K562 (cell line): ENCODE measurements at regions not wholly inside any gene's neighbourhood (a gene's known extent, or its start where the extent isn't known, plus 50 kb on each side); places are given as distances from the start of the nearest gene placed in this dataset.

Experiments
- ATAC-seq: fragments of 200-7000 bp; cut with Tn5 transposase; 3 replicates; pipeline ENCODE4 v1.9.1; 2020; ENCODE audit warnings: moderate library complexity
- BruUV-seq: library from RNA; stranded (reverse); fragments of 400-500 nt; replicated peaks from 2 replicates; lab custom pipeline; 2021; lab: Mats Ljungman, UMichigan
- CTCF ChIA-PET: fragments of 300-600 bp; formaldehyde crosslinking; extraction: SDS; loops from one replicate; lab custom pipeline; 2021; ENCODE audit warnings: low intra/inter-chr PET ratio; lab: Yijun Ruan, JAX
- POLR2A ChIA-PET: fragments of 300-600, 350-650 bp; sonication (Branson Sonifier 250); formaldehyde crosslinking; extraction: SDS; loops from one replicate; lab custom pipeline; 2021; ENCODE audit warnings: antibody characterized with exemption, inconsistent platforms; lab: Yijun Ruan, JAX
- DNase-seq, 4 experiments: peaks; one replicate each; pipeline versions ENCODE4 v3.0.0 to v3.0.0-alpha.2; 2011 to 2018; ENCODE audit warnings: low spot score in 3 of 4, mixed read lengths in 3 of 4; ENCODE audit errors: extremely low read depth in 1 of 4
- FAIRE-seq: peaks from 2 replicates; lab custom pipeline; 2011; peaks lifted over from hg19 to GRCh38; lab: Jason Lieb, UNC
- H2AFZ ChIP-seq: 2 replicates; pipeline ENCODE4 v1.6.0; 2011; ENCODE audit warnings: low read depth, low read length, control low read depth, inconsistent platforms
- H3K27ac ChIP-seq: fragments of 200-600 bp; 3 replicates; pipeline ENCODE4 v1.8.0; 2011; ENCODE audit warnings: low read depth, mild to moderate bottlenecking, control low read depth, inconsistent platforms, low read length, moderate library complexity, mixed read lengths; ENCODE audit errors: extremely low read depth
- H3K27me3 ChIP-seq, 2 experiments: fragments of 300-600 bp in 1 of 2; 2 replicates in 1 of 2; 3 replicates in 1 of 2; pipeline versions ENCODE4 v1.6.0 to v1.8.0; 2011; ENCODE audit warnings: inconsistent platforms in 2 of 2, low read length in 2 of 2, mild to moderate bottlenecking in 1 of 2, mixed read lengths in 1 of 2, moderate library complexity in 1 of 2; ENCODE audit not compliant: control insufficient read depth in 2 of 2, insufficient read depth in 2 of 2
- H3K36me3 ChIP-seq: fragments of 300-600 bp; 3 replicates; pipeline ENCODE4 v1.8.0; 2011; ENCODE audit warnings: mild to moderate bottlenecking, low read length, inconsistent platforms; ENCODE audit not compliant: control insufficient read depth, insufficient read depth
- H3K4me1 ChIP-seq, 2 experiments: fragments of 200-600 bp in 1 of 2; replicated peaks in 1 of 2; 2 replicates in 1 of 2; 3 replicates in 1 of 2; pipeline versions ENCODE4 v1.5.1 to v1.8.0; 2011; ENCODE audit warnings: inconsistent platforms in 2 of 2, low read length in 2 of 2, mild to moderate bottlenecking in 1 of 2, mixed read lengths in 1 of 2, moderate library complexity in 1 of 2; ENCODE audit not compliant: control insufficient read depth in 2 of 2, insufficient read depth in 2 of 2
- H3K4me2 ChIP-seq: 2 replicates; pipeline ENCODE4 v1.6.1; 2011; ENCODE audit warnings: low read length, control low read depth, inconsistent platforms, mixed read lengths; ENCODE audit not compliant: insufficient read depth
- H3K4me3 ChIP-seq: fragments of 200-600 bp; sonication (generic), shearing (Covaris generic); 2 replicates; pipeline ENCODE4 v1.5.1; 2016; ENCODE audit warnings: control low read depth, inconsistent platforms
- H3K79me2 ChIP-seq: fragments of 200-600 bp; 3 replicates; pipeline ENCODE4 v1.8.0; 2011; ENCODE audit warnings: low read length, inconsistent platforms; ENCODE audit not compliant: control insufficient read depth, insufficient read depth
- H3K9ac ChIP-seq, 2 experiments: 2 replicates each; pipeline versions ENCODE4 v1.6.0 to v1.6.1; 2011; ENCODE audit warnings: low read depth in 2 of 2, low read length in 2 of 2, control low read depth in 1 of 2, inconsistent platforms in 1 of 2, mild to moderate bottlenecking in 1 of 2, mixed read lengths in 1 of 2; ENCODE audit not compliant: insufficient read depth in 1 of 2
- H3K9me1 ChIP-seq: one replicate; pipeline ENCODE4 v1.6.0; 2011; ENCODE audit warnings: inconsistent platforms, mild to moderate bottlenecking, low read length, moderate library complexity; ENCODE audit not compliant: control insufficient read depth, insufficient read depth
- H3K9me3 ChIP-seq: replicated peaks from 2 replicates; pipeline ENCODE4 v1.5.1; 2011; ENCODE audit warnings: low read depth, low read length, inconsistent platforms; ENCODE audit not compliant: control insufficient read depth, insufficient read depth
- H4K20me1 ChIP-seq: replicated peaks from 2 replicates; pipeline ENCODE4 v1.6.1; 2011; ENCODE audit warnings: low read length, inconsistent platforms, mixed read lengths; ENCODE audit not compliant: control insufficient read depth, insufficient read depth
- BCL6 ChIP-seq: fragments of 250-450 bp; sonication (Bioruptor Pico); IDR thresholded peaks from 2 replicates; pipeline ENCODE4 v1.4.0; 2020
- CBFA2T3 ChIP-seq: fragments of 450-650 bp; IDR thresholded peaks from 2 replicates; pipeline ENCODE4 v1.6.1; 2017
- HLTF ChIP-seq: fragments of 450-650 bp; IDR thresholded peaks from 2 replicates; pipeline ENCODE4 v1.6.1; 2016
- KDM1A ChIP-seq, 2 experiments: fragments of 450-650 bp; IDR thresholded peaks; 2 replicates each; pipeline ENCODE4 v1.6.1; 2016; ENCODE audit warnings: mild to moderate bottlenecking in 2 of 2
- KHSRP ChIP-seq: fragments of 450-650 bp; IDR thresholded peaks from 2 replicates; pipeline ENCODE4 v1.6.1; 2017
- POU5F1 ChIP-seq: fragments of 150-350 bp; IDR thresholded peaks from 2 replicates; pipeline ENCODE4 v1.6.1; 2014; ENCODE audit warnings: borderline replicate concordance, low read length, low read depth, mild to moderate bottlenecking; ENCODE audit not compliant: partially characterized antibody
- SIX5 ChIP-seq, 2 experiments: IDR thresholded peaks; 2 replicates each; pipeline ENCODE4 v1.6.1; 2011; ENCODE audit warnings: low read length in 2 of 2, borderline replicate concordance in 1 of 2, low read depth in 1 of 2, mild to moderate bottlenecking in 1 of 2, moderate library complexity in 1 of 2; ENCODE audit not compliant: insufficient read depth in 1 of 2
- SP1 ChIP-seq: sonication (generic); formaldehyde crosslinking; IDR thresholded peaks from 2 replicates; pipeline ENCODE4 v1.8.1; 2022; ENCODE audit warnings: mild to moderate bottlenecking, missing genetic modification reagents
- TBP ChIP-seq: optimal IDR thresholded peaks from 2 replicates; pipeline ENCODE3; 2011; ENCODE audit warnings: low read depth, low read length, improper control_type of control experiment
- ZNF253 ChIP-seq: fragments of 250-450 bp; sonication (Bioruptor Pico); conservative IDR thresholded peaks from 2 replicates; pipeline ENCODE4 v1.6.1; 2021; ENCODE audit warnings: mild to moderate bottlenecking
- ZNF518B ChIP-seq: fragments of 250-450 bp; sonication (Bioruptor Pico); IDR thresholded peaks from 2 replicates; pipeline ENCODE4 v1.5.0; 2021; ENCODE audit warnings: mild to moderate bottlenecking, moderate library complexity
- ZNF717 ChIP-seq: fragments of 250-450 bp; sonication (Bioruptor Pico); IDR thresholded peaks from 2 replicates; pipeline ENCODE4 v1.5.0; 2021
- ZNF79 ChIP-seq: fragments of 250-450 bp; sonication (Bioruptor Pico); IDR thresholded peaks from 2 replicates; pipeline ENCODE4 v1.4.0; 2020; ENCODE audit warnings: low read depth, mild to moderate bottlenecking, moderate library complexity
- WGBS: fragments of 100-300 bp; shearing (Covaris generic); methylation state at CpG from one replicate; pipeline ENCODE4 v1.1.6; 2016; ENCODE audit warnings: low coverage, mixed read lengths; ENCODE audit not compliant: insufficient coverage; ENCODE audit errors: missing lambda C conversion rate; 5-methylcytosine and 5-hydroxymethylcytosine counted together
- in situ Hi-C: fragments of 300-500 bp; cut with MboI; formaldehyde crosslinking; loops from 4 replicates; pipeline ENCODE4 v1.15.0; 2018; ENCODE audit warnings: inconsistent platforms, mixed read lengths
- intact Hi-C: fragments of 100-400 bp; cut with micrococcal nuclease; formaldehyde crosslinking; loops from 2 replicates; pipeline ENCODE4 v1.14.2; 2022
- TF ChIP-seq, protein P1 (sequence below): fragments of 450-650 bp; IDR thresholded peaks from 2 replicates; pipeline ENCODE4 v1.6.1; 2016

- intact Hi-C loops = no loop called here
- 0% methylated on average over 1 of the region's 1 CpG for WGBS
Measured at GRCh38 chr16:76926595-76926994, 264.4 kb upstream of the MON1B start.

More at GRCh38 chr16:76926595-76926994, 264.4 kb upstream of the MON1B start:
- H3K4me2 ChIP-seq = no peak overlapping the region
- TF ChIP-seq ZNF518B (CRISPR knock-in tag) (no peak), ZNF717 (CRISPR knock-in tag) (no peak), KDM1A (IDR thresholded peaks at IDR 0.05) (no peak), CBFA2T3 (no peak), POU5F1 (no peak), TBP (no peak), ZNF79 (CRISPR knock-in tag) (no peak), BCL6 (CRISPR knock-in tag) (no peak), SP1 (no peak), HLTF (no peak), KHSRP (no peak), ZNF253 (CRISPR knock-in tag) (no peak), SIX5 (IDR thresholded peaks at IDR 0.05; ENCODE audit: borderline replicate concordance in 1 of 2, insufficient read depth in 1 of 2, low read depth in 1 of 2, low read length in 2 of 2) (no peak)
- TF ChIP-seq, protein P1, sequence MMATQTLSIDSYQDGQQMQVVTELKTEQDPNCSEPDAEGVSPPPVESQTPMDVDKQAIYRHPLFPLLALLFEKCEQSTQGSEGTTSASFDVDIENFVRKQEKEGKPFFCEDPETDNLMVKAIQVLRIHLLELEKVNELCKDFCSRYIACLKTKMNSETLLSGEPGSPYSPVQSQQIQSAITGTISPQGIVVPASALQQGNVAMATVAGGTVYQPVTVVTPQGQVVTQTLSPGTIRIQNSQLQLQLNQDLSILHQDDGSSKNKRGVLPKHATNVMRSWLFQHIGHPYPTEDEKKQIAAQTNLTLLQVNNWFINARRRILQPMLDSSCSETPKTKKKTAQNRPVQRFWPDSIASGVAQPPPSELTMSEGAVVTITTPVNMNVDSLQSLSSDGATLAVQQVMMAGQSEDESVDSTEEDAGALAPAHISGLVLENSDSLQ = no peak
- no peak for ATAC-seq
- H3K9me1 ChIP-seq = no peaks in the 10 kb centered on the region
- no peak overlapping the region for H3K9ac ChIP-seq
- H3K27ac ChIP-seq = no peak overlapping the region
- no peaks in the 10 kb centered on the region for H3K4me1 ChIP-seq
- H3K4me3 ChIP-seq = no peak overlapping the region
- H3K36me3 ChIP-seq = no peaks in the 10 kb centered on the region
- in situ Hi-C loops = no loop called here
- BruUV-seq = no TSS peak
- ChIA-PET POLR2A (no interaction called here), CTCF (no interaction called here)
- H4K20me1 ChIP-seq = no peaks in the 10 kb centered on the region
- H3K27me3 ChIP-seq = no peaks in the 10 kb centered on the region
- no peak for DNase-seq
- no peaks in the 10 kb centered on the region for H3K9me3 ChIP-seq
- H3K79me2 ChIP-seq = no peaks in the 10 kb centered on the region
- no peak overlapping the region for H2AFZ ChIP-seq
- no peak for FAIRE-seq
